COLO668 (cell line): ENCODE measurements at regions not wholly inside any gene's neighbourhood (a gene's known extent, or its start where the extent isn't known, plus 50 kb on each side); places are given as distances from the start of the nearest gene placed in this dataset.
A peak's percentile ranks its signal among the peaks of the same experiment; 100 is the strongest.

Source experiments
- DNase-seq: peaks from one replicate; lab custom pipeline; 2025; ENCODE audit not compliant: unreplicated experiment; lab: John Stamatoyannopoulos, UW

GRCh38 chr7:72524037-72524436 is 111.9 kb upstream of the CALN1 start:
- DNase-seq, result no peak

GRCh38 chr7:72504061-72504706 is 92.0 kb upstream of the CALN1 start:
- DNase-seq, result no peak

- no peak for DNase-seq
These were observed 91.5 kb upstream of the CALN1 start for GRCh38 chr7:72503644-72504043.

- no peak for DNase-seq
These were observed 82.7 kb upstream of the CALN1 start for GRCh38 chr7:72494807-72495206.

- peak; percentile 64 for DNase-seq
These were observed 81.9 kb upstream of the CALN1 start for GRCh38 chr7:72493850-72494661.

- DNase-seq, result no peak
These were observed 80.4 kb upstream of the CALN1 start for GRCh38 chr7:72492461-72493065.

- no peak for DNase-seq
These were observed 78.2 kb upstream of the CALN1 start for GRCh38 chr7:72490301-72490700.

- no peak for DNase-seq
These were observed 69.8 kb upstream of the CALN1 start for GRCh38 chr7:72481934-72482333.

- no peak for DNase-seq
These were observed 64.6 kb upstream of the CALN1 start for GRCh38 chr7:72476608-72477305.

- no peak for DNase-seq
These were observed 55.1 kb upstream of the CALN1 start for GRCh38 chr7:72467237-72467636.

- DNase-seq, result no peak
These were observed 54.7 kb upstream of the CALN1 start for GRCh38 chr7:72466797-72467196.

GRCh38 chr7:72465521-72465920 is 53.4 kb upstream of the CALN1 start:
- DNase-seq, result no peak

GRCh38 chr7:72462311-72462710 is 50.2 kb upstream of the CALN1 start:
- no peak for DNase-seq
